ENCODE measurements at regions not wholly inside any gene's neighbourhood (a gene's known extent, or its start where the extent isn't known, plus 50 kb on each side); places are given as distances from the start of the nearest gene placed in this dataset.

DNA sequence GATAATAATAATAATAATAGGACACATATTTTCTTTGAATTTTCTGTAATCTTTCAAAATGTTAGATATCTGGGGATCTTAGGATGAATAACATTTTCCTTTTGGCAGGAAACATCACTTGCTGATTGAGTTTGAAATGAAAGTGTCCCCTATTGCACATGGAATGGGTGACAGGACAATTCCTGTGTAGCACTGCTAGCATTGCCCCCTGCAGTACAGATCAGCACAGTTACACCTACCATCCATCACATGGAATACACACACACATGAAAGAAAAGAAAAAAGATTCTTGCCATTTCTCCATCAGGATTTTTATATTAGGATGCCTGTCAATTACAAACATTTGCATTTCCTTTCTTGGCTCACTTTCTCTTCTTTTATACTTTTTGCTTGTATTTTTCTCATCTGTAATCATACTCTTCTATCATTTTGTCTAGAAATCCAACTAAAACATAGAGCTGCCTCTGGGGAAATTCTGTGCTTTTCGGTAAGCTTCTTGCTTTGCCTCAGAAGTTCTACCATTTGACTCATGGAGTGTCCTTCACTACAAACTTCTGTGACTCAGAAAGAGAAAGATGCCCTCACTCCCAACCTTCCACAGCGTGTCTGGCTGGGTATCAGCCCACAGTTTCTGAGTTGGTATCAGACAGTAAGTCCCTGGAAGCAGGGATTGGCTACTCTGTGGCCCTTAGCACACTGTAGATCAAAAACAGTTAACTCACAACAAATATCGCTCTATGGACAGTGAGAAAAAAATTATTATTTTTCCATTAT lies 641.2 kb downstream of the PTPRC start:
- ChIA-PET RAD21 (ENCODE audit: unreplicated experiment) (interaction anchor here (1.0 kb wide), 2 partner anchors 184 to 348 kb away, joined by 3 read pairs; no protein-coding TSS in a partner anchor), SMC1A (ENCODE audit: uncharacterized antibody, unreplicated experiment) (interaction anchor here (0.9 to 1.2 kb wide), 2 partner anchors 30 to 107 kb away, joined by 3 to 4 read pairs; no protein-coding TSS in a partner anchor), POLR2A (interaction anchor here (0.9 kb wide), 1 partner anchor 9 kb away, joined by 3 read pairs; no protein-coding TSS in a partner anchor), CTCF (interaction anchor here (0.8 to 1.5 kb wide), 2 partner anchors 9 to 12 kb away, joined by 3 to 4 read pairs; no protein-coding TSS in a partner anchor)
- intact Hi-C loops (cut with micrococcal nuclease; ENCODE audit: unreplicated experiment): loop anchor here (10.0 kb wide), 1 partner anchor 275 kb away; no protein-coding TSS in a partner anchor
- Histone ChIP-seq H4K20me1 (ENCODE audit: control insufficient read depth, insufficient read depth) (no peaks in the 10 kb centered on the region), H3K9me3 (replicated peaks; ENCODE audit: control insufficient read depth, insufficient read depth, low read length) (no peaks in the 10 kb centered on the region; the same call in 1 of the 3 replicates), H3K4me3 (no peak overlapping the region), H3K36me3 (ENCODE audit: control insufficient read depth in 2 of 2, insufficient read depth in 2 of 2, low read length in 1 of 2) (no peaks in the 10 kb centered on the region), H3K79me2 (ENCODE audit: control insufficient read depth, insufficient read depth, low read length) (no peaks in the 10 kb centered on the region), H3K27ac (ENCODE audit: control insufficient read depth, insufficient read depth) (no peak overlapping the region), H3K9ac (ENCODE audit: control insufficient read depth, insufficient read depth, low read length) (no peak overlapping the region), H3K27me3 (replicated peaks in 1 of 2; ENCODE audit: control insufficient read depth in 2 of 2, insufficient read depth in 2 of 2, low read length in 1 of 2) (no peaks in the 10 kb centered on the region), H3K4me1 (ENCODE audit: control insufficient read depth, insufficient read depth, low read length) (no peaks in the 10 kb centered on the region), H3K4me2 (ENCODE audit: control insufficient read depth, insufficient read depth) (no peak overlapping the region; the same call in 1 of the 2 replicates), H2AFZ (ENCODE audit: control insufficient read depth, low read depth, low read length) (no peak overlapping the region; the same call in 1 of the 2 replicates)
- no peak for FAIRE-seq
- in situ Hi-C loops (cut with MboI): no loop called here
- no TSS peak for BruUV-seq (replicated peaks)
- 0% methylated on average over 3 of the region's 3 CpGs for WGBS (ENCODE audit: insufficient coverage, insufficient replicate concordance, low lambda C conversion rate, missing lambda C conversion rate)
- ATAC-seq: peak; percentile 86
- no peak for DNase-seq (ENCODE audit: low read depth, low spot score)
- TF ChIP-seq GABPA (IDR thresholded peaks at IDR 0.05; ENCODE audit: low read depth) (0 out of 2 replicates have a peak, but pooled peaks have one; percentile 36), RUNX3 (IDR thresholded peaks at IDR 0.05; ENCODE audit: low read length) (peak; percentile 68), MTA3 (IDR thresholded peaks at IDR 0.05; ENCODE audit: borderline replicate concordance, low read length) (no peak), FOS (IDR thresholded peaks at IDR 0.05; ENCODE audit: borderline replicate concordance, extremely low read depth, insufficient read length) (no peak), CHD1 (IDR thresholded peaks at IDR 0.05; ENCODE audit: low read depth, low read length) (no peak), ZBED1 (IDR thresholded peaks at IDR 0.05; ENCODE audit: borderline replicate concordance) (peak; percentile 64; the same call in 1 of the 2 replicates), NFYB (IDR thresholded peaks at IDR 0.05; ENCODE audit: insufficient read depth, low read depth, low read length) (no peak), CREB1 (IDR thresholded peaks at IDR 0.05; ENCODE audit: low read depth) (0 out of 2 replicates have a peak, but pooled peaks have one; percentile 15), KAT2A (conservative IDR thresholded peaks at IDR 0.05; ENCODE audit: control insufficient read depth, low read depth, low read length) (no peak), ASH2L (IDR thresholded peaks at IDR 0.05; ENCODE audit: borderline replicate concordance, low read depth) (no peak), EP300 (IDR thresholded peaks at IDR 0.05; ENCODE audit: borderline replicate concordance in 1 of 2, control insufficient read depth in 1 of 2, low read depth in 2 of 2, low read length in 2 of 2) (0 out of 4 replicates have a peak, but pooled peaks of 1 of the 2 experiments have one; percentile 39), ZNF24 (IDR thresholded peaks at IDR 0.05) (no peak)
- TF ChIP-seq, protein P1, sequence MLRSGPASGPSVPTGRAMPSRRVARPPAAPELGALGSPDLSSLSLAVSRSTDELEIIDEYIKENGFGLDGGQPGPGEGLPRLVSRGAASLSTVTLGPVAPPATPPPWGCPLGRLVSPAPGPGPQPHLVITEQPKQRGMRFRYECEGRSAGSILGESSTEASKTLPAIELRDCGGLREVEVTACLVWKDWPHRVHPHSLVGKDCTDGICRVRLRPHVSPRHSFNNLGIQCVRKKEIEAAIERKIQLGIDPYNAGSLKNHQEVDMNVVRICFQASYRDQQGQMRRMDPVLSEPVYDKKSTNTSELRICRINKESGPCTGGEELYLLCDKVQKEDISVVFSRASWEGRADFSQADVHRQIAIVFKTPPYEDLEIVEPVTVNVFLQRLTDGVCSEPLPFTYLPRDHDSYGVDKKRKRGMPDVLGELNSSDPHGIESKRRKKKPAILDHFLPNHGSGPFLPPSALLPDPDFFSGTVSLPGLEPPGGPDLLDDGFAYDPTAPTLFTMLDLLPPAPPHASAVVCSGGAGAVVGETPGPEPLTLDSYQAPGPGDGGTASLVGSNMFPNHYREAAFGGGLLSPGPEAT (IDR thresholded peaks at IDR 0.05; ENCODE audit: low read depth): peak; percentile 23; the same call in 1 of the 2 replicates
- TF ChIP-seq, protein P2, sequence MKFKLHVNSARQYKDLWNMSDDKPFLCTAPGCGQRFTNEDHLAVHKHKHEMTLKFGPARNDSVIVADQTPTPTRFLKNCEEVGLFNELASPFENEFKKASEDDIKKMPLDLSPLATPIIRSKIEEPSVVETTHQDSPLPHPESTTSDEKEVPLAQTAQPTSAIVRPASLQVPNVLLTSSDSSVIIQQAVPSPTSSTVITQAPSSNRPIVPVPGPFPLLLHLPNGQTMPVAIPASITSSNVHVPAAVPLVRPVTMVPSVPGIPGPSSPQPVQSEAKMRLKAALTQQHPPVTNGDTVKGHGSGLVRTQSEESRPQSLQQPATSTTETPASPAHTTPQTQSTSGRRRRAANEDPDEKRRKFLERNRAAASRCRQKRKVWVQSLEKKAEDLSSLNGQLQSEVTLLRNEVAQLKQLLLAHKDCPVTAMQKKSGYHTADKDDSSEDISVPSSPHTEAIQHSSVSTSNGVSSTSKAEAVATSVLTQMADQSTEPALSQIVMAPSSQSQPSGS (IDR thresholded peaks at IDR 0.05; ENCODE audit: low read length): peak; percentile 74
- TF ChIP-seq, protein P3, sequence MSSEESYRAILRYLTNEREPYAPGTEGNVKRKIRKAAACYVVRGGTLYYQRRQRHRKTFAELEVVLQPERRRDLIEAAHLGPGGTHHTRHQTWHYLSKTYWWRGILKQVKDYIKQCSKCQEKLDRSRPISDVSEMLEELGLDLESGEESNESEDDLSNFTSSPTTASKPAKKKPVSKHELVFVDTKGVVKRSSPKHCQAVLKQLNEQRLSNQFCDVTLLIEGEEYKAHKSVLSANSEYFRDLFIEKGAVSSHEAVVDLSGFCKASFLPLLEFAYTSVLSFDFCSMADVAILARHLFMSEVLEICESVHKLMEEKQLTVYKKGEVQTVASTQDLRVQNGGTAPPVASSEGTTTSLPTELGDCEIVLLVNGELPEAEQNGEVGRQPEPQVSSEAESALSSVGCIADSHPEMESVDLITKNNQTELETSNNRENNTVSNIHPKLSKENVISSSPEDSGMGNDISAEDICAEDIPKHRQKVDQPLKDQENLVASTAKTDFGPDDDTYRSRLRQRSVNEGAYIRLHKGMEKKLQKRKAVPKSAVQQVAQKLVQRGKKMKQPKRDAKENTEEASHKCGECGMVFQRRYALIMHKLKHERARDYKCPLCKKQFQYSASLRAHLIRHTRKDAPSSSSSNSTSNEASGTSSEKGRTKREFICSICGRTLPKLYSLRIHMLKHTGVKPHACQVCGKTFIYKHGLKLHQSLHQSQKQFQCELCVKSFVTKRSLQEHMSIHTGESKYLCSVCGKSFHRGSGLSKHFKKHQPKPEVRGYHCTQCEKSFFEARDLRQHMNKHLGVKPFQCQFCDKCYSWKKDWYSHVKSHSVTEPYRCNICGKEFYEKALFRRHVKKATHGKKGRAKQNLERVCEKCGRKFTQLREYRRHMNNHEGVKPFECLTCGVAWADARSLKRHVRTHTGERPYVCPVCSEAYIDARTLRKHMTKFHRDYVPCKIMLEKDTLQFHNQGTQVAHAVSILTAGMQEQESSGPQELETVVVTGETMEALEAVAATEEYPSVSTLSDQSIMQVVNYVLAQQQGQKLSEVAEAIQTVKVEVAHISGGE (CRISPR knock-in tag; IDR thresholded peaks at IDR 0.05): no peak
